K562 (cell line): ENCODE measurements at regions not wholly inside any gene's neighbourhood (a gene's known extent, or its start where the extent isn't known, plus 50 kb on each side); places are given as distances from the start of the nearest gene placed in this dataset.

Experiments used
- ATF1 ChIP-seq, 2 experiments: fragments of 450-650 bp in 1 of 2; IDR thresholded peaks; 2 replicates each; pipeline ENCODE4 v1.6.1; 2016; ENCODE audit warnings: missing compliant biosample characterization in 1 of 2, missing genetic modification characterization in 1 of 2
- BRD4 ChIP-seq: fragments of 200-600 bp; sonication (generic); IDR thresholded peaks from 2 replicates; pipeline ENCODE4 v1.6.1; 2017; ENCODE audit warnings: inconsistent platforms
- CTCF ChIP-seq, 3 experiments: IDR thresholded peaks in 2 of 3; conservative IDR thresholded peaks in 1 of 3; 2 replicates each; pipeline ENCODE4 v1.5.1; 2011 to 2012; ENCODE audit warnings: low read length in 3 of 3, mild to moderate bottlenecking in 3 of 3, control low read depth in 2 of 3, improper control_type of control experiment in 1 of 3, inconsistent platforms in 1 of 3, low read depth in 1 of 3, mixed read lengths in 1 of 3, moderate library complexity in 1 of 3; ENCODE audit not compliant: insufficient read depth in 2 of 3
- E2F1 ChIP-seq: sonication (generic); formaldehyde crosslinking; IDR thresholded peaks from 2 replicates; pipeline ENCODE4 v1.8.1; 2023; ENCODE audit warnings: mild to moderate bottlenecking, missing genetic modification reagents, moderate library complexity
- HMGXB4 ChIP-seq: sonication (generic); formaldehyde crosslinking; IDR thresholded peaks from 2 replicates; pipeline ENCODE4 v1.8.1; 2023; ENCODE audit warnings: mild to moderate bottlenecking, missing genetic modification reagents
- KAT7 ChIP-seq: sonication (generic); formaldehyde crosslinking; IDR thresholded peaks from 2 replicates; pipeline ENCODE4 v1.8.0; 2022; ENCODE audit warnings: missing genetic modification reagents, mild to moderate bottlenecking, borderline replicate concordance
- MEF2A ChIP-seq: IDR thresholded peaks from 2 replicates; pipeline ENCODE4 v1.6.1; 2011; ENCODE audit warnings: low read depth, mild to moderate bottlenecking, low read length, moderate library complexity; ENCODE audit not compliant: control insufficient read depth
- NR2C2 ChIP-seq, 2 experiments: fragments of 200-800 bp in 1 of 2; sonication (Bioruptor generic) in 1 of 2; sonication (generic) in 1 of 2; formaldehyde crosslinking in 1 of 2; IDR thresholded peaks; 2 replicates each; pipeline versions ENCODE4 v1.6.1 to v1.8.0; 2016 to 2022; ENCODE audit warnings: mild to moderate bottlenecking in 1 of 2, missing compliant biosample characterization in 1 of 2, missing genetic modification characterization in 1 of 2, missing genetic modification reagents in 1 of 2
- REST ChIP-seq, 2 experiments: fragments of 450-650 bp; formaldehyde crosslinking in 1 of 2; IDR thresholded peaks; 2 replicates each; pipeline versions ENCODE4 v1.4.0 to v1.6.1; 2014 to 2020; ENCODE audit warnings: mild to moderate bottlenecking in 2 of 2, borderline replicate concordance in 1 of 2, low read depth in 1 of 2
- RFX5 ChIP-seq: IDR thresholded peaks from 2 replicates; pipeline ENCODE4 v1.6.1; 2011; ENCODE audit warnings: low read depth, mild to moderate bottlenecking, improper control_type of control experiment, low read length
- TEAD4 ChIP-seq, 2 experiments: sonication (generic) in 1 of 2; formaldehyde crosslinking in 1 of 2; IDR thresholded peaks; 2 replicates each; pipeline versions ENCODE4 v1.6.1 to v1.8.0; 2012 to 2022; ENCODE audit warnings: borderline replicate concordance in 1 of 2, inconsistent platforms in 1 of 2, low read length in 1 of 2, mild to moderate bottlenecking in 1 of 2, missing genetic modification reagents in 1 of 2

GRCh38 chr12:127903146-127903545 is 363.8 kb upstream of the TMEM132C start:
- TF ChIP-seq HMGXB4 (CRISPR knock-in tag) (no peak), CTCF (IDR thresholded peaks at IDR 0.05 in 2 of 3, conservative IDR thresholded peaks at IDR 0.05 in 1 of 3; ENCODE audit: insufficient read depth in 2 of 3, low read depth in 1 of 3, low read length in 3 of 3) (no peak), NR2C2 (CRISPR knock-in tag; IDR thresholded peaks at IDR 0.05) (no peak), NR2C2 (tag; IDR thresholded peaks at IDR 0.05) (no peak), E2F1 (CRISPR knock-in tag) (no peak), MEF2A (no peak), REST (IDR thresholded peaks at IDR 0.05; ENCODE audit: borderline replicate concordance) (no peak), REST (CRISPR knock-in tag; IDR thresholded peaks at IDR 0.05; ENCODE audit: low read depth) (no peak), BRD4 (no peak), RFX5 (no peak), ATF1 (CRISPR knock-in tag; IDR thresholded peaks at IDR 0.05) (no peak), ATF1 (tag; IDR thresholded peaks at IDR 0.05) (no peak), TEAD4 (IDR thresholded peaks at IDR 0.05; ENCODE audit: low read length) (no peak), TEAD4 (CRISPR knock-in tag; IDR thresholded peaks at IDR 0.05; ENCODE audit: borderline replicate concordance) (no peak), KAT7 (CRISPR knock-in tag) (no peak)
